SK-N-SH (cell line): ENCODE measurements at regions not wholly inside any gene's neighbourhood (a gene's known extent, or its start where the extent isn't known, plus 50 kb on each side); places are given as distances from the start of the nearest gene placed in this dataset.
"Not testable (repeated sequence)": the region's sequence is repeated elsewhere in the genome, so short reads cannot be mapped to it uniquely, and the experiment has no call there.

Experiments
- CTCF ChIA-PET: fragments of 300-600, 350-600 bp; formaldehyde crosslinking; extraction: SDS; loops from one replicate; lab custom pipeline; 2021; lab: Yijun Ruan, JAX
- POLR2A ChIA-PET: fragments of 350-600 bp; sonication (Branson Sonifier 250); formaldehyde crosslinking; extraction: SDS; loops from one replicate; lab custom pipeline; 2020; ENCODE audit warnings: antibody characterized with exemption, inconsistent platforms; lab: Yijun Ruan, JAX
- DNase-seq: peaks from one replicate; pipeline ENCODE4 v3.0.0; 2012
- H2AFZ ChIP-seq: fragments of 200-600 bp; sonication (generic); 2 replicates; pipeline ENCODE4 v1.8.1; 2016; ENCODE audit warnings: antibody characterized with exemption, mild to moderate bottlenecking, low read depth
- H3F3A ChIP-seq: fragments of 200-600 bp; sonication (generic); replicated peaks from 2 replicates; pipeline ENCODE3; 2016; ENCODE audit warnings: antibody characterized with exemption, mild to moderate bottlenecking; ENCODE audit not compliant: insufficient read depth
- H3K27ac ChIP-seq, 2 experiments: fragments of 200-500 bp in 1 of 2; fragments of 200-600 bp in 1 of 2; sonication (Bioruptor generic) in 1 of 2; sonication (generic), shearing (Covaris generic) in 1 of 2; 2 replicates each; pipeline versions ENCODE4 v1.5.1 to v1.6.1; 2014 to 2016; ENCODE audit warnings: low read depth in 2 of 2, inconsistent platforms in 1 of 2, low read length in 1 of 2, mild to moderate bottlenecking in 1 of 2, mixed read lengths in 1 of 2
- H3K27me3 ChIP-seq: fragments of 200-600 bp; sonication (generic), shearing (Covaris generic); 2 replicates; pipeline ENCODE4 v1.6.1; 2016; ENCODE audit warnings: mixed run types; ENCODE audit not compliant: insufficient read depth
- H3K36me3 ChIP-seq, 2 experiments: fragments of 200-500 bp in 1 of 2; fragments of 200-600 bp in 1 of 2; sonication (Bioruptor generic) in 1 of 2; sonication (generic) in 1 of 2; replicated peaks in 1 of 2; 2 replicates each; pipeline versions ENCODE3 to v1.5.1; 2014 to 2016; ENCODE audit warnings: low read length in 1 of 2, mild to moderate bottlenecking in 1 of 2; ENCODE audit not compliant: insufficient read depth in 2 of 2, control insufficient read depth in 1 of 2
- H3K4me1 ChIP-seq, 2 experiments: fragments of 200-500 bp in 1 of 2; fragments of 200-600 bp in 1 of 2; sonication (Bioruptor generic) in 1 of 2; sonication (generic), shearing (Covaris generic) in 1 of 2; 2 replicates each; pipeline versions ENCODE4 v1.5.1 to v1.6.1; 2014 to 2016; ENCODE audit warnings: low read depth in 1 of 2, low read length in 1 of 2, mixed run types in 1 of 2; ENCODE audit not compliant: insufficient read depth in 2 of 2, control insufficient read depth in 1 of 2
- H3K4me2 ChIP-seq: fragments of 200-600 bp; sonication (generic), shearing (Covaris generic); 2 replicates; pipeline ENCODE4 v1.6.1; 2017; ENCODE audit warnings: mixed run types
- H3K4me3 ChIP-seq, 2 experiments: fragments of 200-500 bp in 1 of 2; fragments of 200-600 bp in 1 of 2; sonication (Bioruptor generic) in 1 of 2; sonication (generic), shearing (Covaris generic) in 1 of 2; 2 replicates each; pipeline versions ENCODE4 v1.5.1 to v1.8.1; 2014 to 2016; ENCODE audit warnings: low read depth in 2 of 2, inconsistent platforms in 1 of 2, low read length in 1 of 2, mild to moderate bottlenecking in 1 of 2, mixed read lengths in 1 of 2, moderate library complexity in 1 of 2
- H3K79me2 ChIP-seq: fragments of 200-600 bp; sonication (generic); 2 replicates; pipeline ENCODE4 v1.8.1; 2017; ENCODE audit warnings: mild to moderate bottlenecking; ENCODE audit not compliant: insufficient read depth
- H3K9ac ChIP-seq: fragments of 200-600 bp; sonication (generic); 2 replicates; pipeline ENCODE4 v1.6.1; 2017; ENCODE audit warnings: mixed run types
- H3K9me2 ChIP-seq: fragments of 200-600 bp; sonication (generic); 2 replicates; pipeline ENCODE4 v1.6.1; 2017; ENCODE audit warnings: mixed run types
- H3K9me3 ChIP-seq: fragments of 200-600 bp; sonication (generic); 2 replicates; pipeline ENCODE4 v1.6.1; 2017; ENCODE audit warnings: mixed run types, mild to moderate bottlenecking, moderate library complexity
- H4K20me1 ChIP-seq: fragments of 200-600 bp; sonication (generic); 2 replicates; pipeline ENCODE4 v1.6.1; 2017; ENCODE audit warnings: mild to moderate bottlenecking, mixed run types; ENCODE audit not compliant: insufficient read depth
- RAD21 ChIP-seq: IDR thresholded peaks from 2 replicates; pipeline ENCODE4 v1.6.1; 2012; ENCODE audit warnings: mild to moderate bottlenecking, low read length
- RXRA ChIP-seq: IDR thresholded peaks from 2 replicates; pipeline ENCODE4 v1.4.0; 2012; ENCODE audit warnings: low read depth, mild to moderate bottlenecking, borderline replicate concordance
- SIN3A ChIP-seq: IDR thresholded peaks from 2 replicates; pipeline ENCODE4 v1.6.1; 2012; ENCODE audit warnings: low read depth, mild to moderate bottlenecking, low read length, moderate library complexity, borderline replicate concordance
- SMC3 ChIP-seq: IDR thresholded peaks from 2 replicates; pipeline ENCODE4 v1.6.1; 2012; ENCODE audit warnings: low read depth, low read length, improper control_type of control experiment
- TCF12 ChIP-seq: IDR thresholded peaks from 2 replicates; pipeline ENCODE4 v1.4.0; 2012
- WGBS: methylation state at CpG from one replicate; pipeline ENCODE4 v1.1.6; 2017; ENCODE audit warnings: low lambda C conversion rate; 5-methylcytosine and 5-hydroxymethylcytosine counted together
- TF ChIP-seq, protein P1 (sequence below): fragments of 150-350 bp; IDR thresholded peaks from 2 replicates; pipeline ENCODE4 v1.6.1; 2017; ENCODE audit warnings: antibody characterized with exemption, low read length, low read depth, borderline replicate concordance
- TF ChIP-seq, protein P2 (sequence below): IDR thresholded peaks from 2 replicates; pipeline ENCODE4 v1.4.0; 2012; ENCODE audit warnings: low read depth
- TF ChIP-seq, protein P3 (sequence below): IDR thresholded peaks from 2 replicates; pipeline ENCODE4 v1.6.1; 2012; ENCODE audit warnings: mild to moderate bottlenecking, low read depth, low read length, moderate library complexity

DNA sequence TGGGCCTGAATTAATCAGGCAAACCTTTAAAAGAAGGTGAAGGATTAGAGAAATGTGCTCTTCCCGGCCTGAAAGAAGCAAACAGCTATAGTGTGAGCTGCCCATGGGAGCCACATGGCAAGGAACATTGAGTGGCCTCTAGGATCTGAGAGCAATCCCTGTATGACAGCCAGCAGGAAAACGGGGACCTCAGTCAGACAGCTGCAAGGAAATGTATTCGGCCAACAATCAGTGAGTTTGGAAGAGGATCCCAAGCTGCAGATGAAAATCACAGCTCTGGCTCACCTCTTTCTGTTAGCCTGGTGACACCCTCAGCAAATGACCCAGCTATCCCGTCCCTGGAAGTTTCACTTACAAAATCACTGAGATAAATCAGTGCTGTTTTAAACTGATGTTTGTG lies 309.2 kb downstream of the SH3GL2 start (continued):
- TF ChIP-seq RAD21 (no peak), TCF12 (no peak)

DNA sequence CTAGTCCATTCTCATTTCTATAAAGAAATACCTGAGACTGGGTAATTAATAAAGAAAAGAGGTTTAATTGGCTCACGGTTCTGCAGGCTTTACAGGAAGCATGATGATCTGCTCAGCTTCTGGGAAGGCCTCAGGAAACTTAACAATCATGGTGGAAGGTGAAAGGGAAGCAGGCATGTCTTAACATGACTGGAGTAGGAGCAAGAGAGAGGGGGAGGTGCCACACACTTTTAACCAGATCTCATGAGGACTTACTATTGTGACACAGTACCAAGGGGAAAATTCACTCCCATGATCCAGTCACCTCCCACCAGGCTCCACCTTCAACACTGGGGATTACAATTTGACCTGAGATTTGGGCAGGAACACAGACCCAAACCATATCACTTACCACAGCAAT lies 310.1 kb downstream of the SH3GL2 start:
- H3K4me1 ChIP-seq, H3K27me3 ChIP-seq, H4K20me1 ChIP-seq, H3K4me3 ChIP-seq, H3K79me2 ChIP-seq, DNase-seq, H3K36me3 ChIP-seq, CTCF ChIA-PET, H3F3A ChIP-seq, H3K27ac ChIP-seq, H3K9me2 ChIP-seq, H3K9me3 ChIP-seq, H3K4me2 ChIP-seq, H2AFZ ChIP-seq, POLR2A ChIA-PET, H3K9ac ChIP-seq: not testable (repeated sequence)
- 0% methylated on average over 1 of the region's 1 CpG for WGBS

DNA sequence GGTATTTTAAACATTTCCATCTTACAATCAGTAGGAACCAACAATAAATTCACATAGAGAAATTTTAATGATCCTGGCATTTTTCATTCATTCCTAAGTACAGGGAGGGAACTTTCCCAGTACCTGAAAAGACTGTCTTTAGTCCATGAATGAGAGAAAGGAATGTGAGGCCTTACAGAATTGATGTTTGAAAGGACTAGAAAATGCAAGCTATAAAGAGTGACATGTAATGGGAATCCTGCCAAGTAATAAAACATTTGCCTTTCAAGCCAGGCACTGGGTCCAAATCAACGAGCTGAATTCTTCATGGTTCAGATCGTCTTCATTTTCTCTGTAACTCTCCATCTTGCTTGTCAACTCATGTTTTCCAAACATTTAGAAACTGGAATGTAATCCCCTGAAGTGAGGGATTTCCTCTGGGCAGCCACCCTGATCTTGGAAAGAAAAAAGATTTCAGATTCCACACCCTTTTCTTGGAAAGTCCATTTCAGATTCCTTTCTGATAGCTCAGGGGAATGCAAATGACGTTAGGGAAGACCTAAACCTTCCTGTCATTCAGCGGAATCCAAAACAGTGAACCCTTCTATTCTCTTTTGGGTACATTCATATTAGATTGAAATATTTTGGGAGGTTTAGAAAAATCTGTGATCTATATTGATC lies 315.8 kb downstream of the SH3GL2 start:
- H3K27me3 ChIP-seq, result peaks cover 5% of the 10 kb centered on the region; the same call in 1 of the 2 replicates
- 17% methylated on average over 4 of the region's 4 CpGs for WGBS
- POLR2A ChIA-PET, result no interaction called here
- no peak overlapping the region for H2AFZ ChIP-seq
- no peak overlapping the region for H3K4me2 ChIP-seq
- no peaks in the 10 kb centered on the region for H3K36me3 ChIP-seq
- no peak overlapping the region for H3K9ac ChIP-seq
- no peaks in the 10 kb centered on the region for H3F3A ChIP-seq
- H3K4me3 ChIP-seq, result no peak overlapping the region
- no peaks in the 10 kb centered on the region for H3K79me2 ChIP-seq
- TF ChIP-seq, protein P1, sequence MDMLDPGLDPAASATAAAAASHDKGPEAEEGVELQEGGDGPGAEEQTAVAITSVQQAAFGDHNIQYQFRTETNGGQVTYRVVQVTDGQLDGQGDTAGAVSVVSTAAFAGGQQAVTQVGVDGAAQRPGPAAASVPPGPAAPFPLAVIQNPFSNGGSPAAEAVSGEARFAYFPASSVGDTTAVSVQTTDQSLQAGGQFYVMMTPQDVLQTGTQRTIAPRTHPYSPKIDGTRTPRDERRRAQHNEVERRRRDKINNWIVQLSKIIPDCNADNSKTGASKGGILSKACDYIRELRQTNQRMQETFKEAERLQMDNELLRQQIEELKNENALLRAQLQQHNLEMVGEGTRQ, result no peak
- TF ChIP-seq SIN3A (no peak), TCF12 (no peak), SMC3 (no peak), RXRA (no peak)
- TF ChIP-seq, protein P2, sequence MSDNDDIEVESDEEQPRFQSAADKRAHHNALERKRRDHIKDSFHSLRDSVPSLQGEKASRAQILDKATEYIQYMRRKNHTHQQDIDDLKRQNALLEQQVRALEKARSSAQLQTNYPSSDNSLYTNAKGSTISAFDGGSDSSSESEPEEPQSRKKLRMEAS, result no peak
- TF ChIP-seq, protein P3, sequence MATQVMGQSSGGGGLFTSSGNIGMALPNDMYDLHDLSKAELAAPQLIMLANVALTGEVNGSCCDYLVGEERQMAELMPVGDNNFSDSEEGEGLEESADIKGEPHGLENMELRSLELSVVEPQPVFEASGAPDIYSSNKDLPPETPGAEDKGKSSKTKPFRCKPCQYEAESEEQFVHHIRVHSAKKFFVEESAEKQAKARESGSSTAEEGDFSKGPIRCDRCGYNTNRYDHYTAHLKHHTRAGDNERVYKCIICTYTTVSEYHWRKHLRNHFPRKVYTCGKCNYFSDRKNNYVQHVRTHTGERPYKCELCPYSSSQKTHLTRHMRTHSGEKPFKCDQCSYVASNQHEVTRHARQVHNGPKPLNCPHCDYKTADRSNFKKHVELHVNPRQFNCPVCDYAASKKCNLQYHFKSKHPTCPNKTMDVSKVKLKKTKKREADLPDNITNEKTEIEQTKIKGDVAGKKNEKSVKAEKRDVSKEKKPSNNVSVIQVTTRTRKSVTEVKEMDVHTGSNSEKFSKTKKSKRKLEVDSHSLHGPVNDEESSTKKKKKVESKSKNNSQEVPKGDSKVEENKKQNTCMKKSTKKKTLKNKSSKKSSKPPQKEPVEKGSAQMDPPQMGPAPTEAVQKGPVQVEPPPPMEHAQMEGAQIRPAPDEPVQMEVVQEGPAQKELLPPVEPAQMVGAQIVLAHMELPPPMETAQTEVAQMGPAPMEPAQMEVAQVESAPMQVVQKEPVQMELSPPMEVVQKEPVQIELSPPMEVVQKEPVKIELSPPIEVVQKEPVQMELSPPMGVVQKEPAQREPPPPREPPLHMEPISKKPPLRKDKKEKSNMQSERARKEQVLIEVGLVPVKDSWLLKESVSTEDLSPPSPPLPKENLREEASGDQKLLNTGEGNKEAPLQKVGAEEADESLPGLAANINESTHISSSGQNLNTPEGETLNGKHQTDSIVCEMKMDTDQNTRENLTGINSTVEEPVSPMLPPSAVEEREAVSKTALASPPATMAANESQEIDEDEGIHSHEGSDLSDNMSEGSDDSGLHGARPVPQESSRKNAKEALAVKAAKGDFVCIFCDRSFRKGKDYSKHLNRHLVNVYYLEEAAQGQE, result no peak
- no peaks in the 10 kb centered on the region for H3K4me1 ChIP-seq
- CTCF ChIA-PET, result interaction anchor here (0.9 to 1.0 kb wide), 2 partner anchors 9 to 289 kb away, joined by 3 read pairs; no protein-coding TSS in a partner anchor
- H4K20me1 ChIP-seq, result no peaks in the 10 kb centered on the region
- no peak for DNase-seq
- no peak overlapping the region for H3K27ac ChIP-seq
- H3K9me3 ChIP-seq, result no peaks in the 10 kb centered on the region
- no peaks in the 10 kb centered on the region for H3K9me2 ChIP-seq
